HL-60 (cell line): ENCODE measurements at regions not wholly inside any gene's neighbourhood (a gene's known extent, or its start where the extent isn't known, plus 50 kb on each side); places are given as distances from the start of the nearest gene placed in this dataset.
A peak's percentile ranks its signal among the peaks of the same experiment; 100 is the strongest.

Experiments used
- DNase-seq, 2 experiments: peaks; one replicate each; pipeline ENCODE4 v3.0.0-alpha.2; 2010 to 2020; ENCODE audit warnings: low read depth in 1 of 2, low spot score in 1 of 2
- H3K27ac ChIP-seq: fragments of 250-450 bp; sonication (Bioruptor Pico); replicated peaks from 2 replicates; pipeline ENCODE4 v1.5.1; 2020; ENCODE audit warnings: mild to moderate bottlenecking, moderate library complexity
- H3K27me3 ChIP-seq: fragments of 250-450 bp; sonication (Bioruptor Pico); 2 replicates; pipeline ENCODE4 v1.5.1; 2021; ENCODE audit warnings: mild to moderate bottlenecking, moderate library complexity; ENCODE audit not compliant: insufficient read depth, poor library complexity, severe bottlenecking
- H3K4me3 ChIP-seq: replicated peaks from 2 replicates; pipeline ENCODE4 v1.5.1; 2011; ENCODE audit warnings: mild to moderate bottlenecking, control low read depth, low read length; ENCODE audit not compliant: insufficient read depth
- GABPA ChIP-seq: IDR thresholded peaks from 2 replicates; pipeline ENCODE4 v1.6.1; 2012; ENCODE audit warnings: low read depth
- POLR2AphosphoS5 ChIP-seq: IDR thresholded peaks from 2 replicates; pipeline ENCODE4 v1.6.1; 2012; ENCODE audit warnings: low read depth
- SPI1 ChIP-seq: IDR thresholded peaks from 2 replicates; pipeline ENCODE4 v1.6.1; 2012; ENCODE audit warnings: low read depth, mild to moderate bottlenecking, borderline replicate concordance
- TF ChIP-seq, protein P1 (sequence below): IDR thresholded peaks from one replicate; pipeline ENCODE4 v1.5.1; 2011; ENCODE audit warnings: low read length, control low read depth, inconsistent platforms; ENCODE audit not compliant: insufficient read depth
- TF ChIP-seq, protein P2 (sequence below): IDR thresholded peaks from 2 replicates; pipeline ENCODE4 v1.6.1; 2012; ENCODE audit warnings: low read depth; ENCODE audit not compliant: insufficient replicate concordance

DNA sequence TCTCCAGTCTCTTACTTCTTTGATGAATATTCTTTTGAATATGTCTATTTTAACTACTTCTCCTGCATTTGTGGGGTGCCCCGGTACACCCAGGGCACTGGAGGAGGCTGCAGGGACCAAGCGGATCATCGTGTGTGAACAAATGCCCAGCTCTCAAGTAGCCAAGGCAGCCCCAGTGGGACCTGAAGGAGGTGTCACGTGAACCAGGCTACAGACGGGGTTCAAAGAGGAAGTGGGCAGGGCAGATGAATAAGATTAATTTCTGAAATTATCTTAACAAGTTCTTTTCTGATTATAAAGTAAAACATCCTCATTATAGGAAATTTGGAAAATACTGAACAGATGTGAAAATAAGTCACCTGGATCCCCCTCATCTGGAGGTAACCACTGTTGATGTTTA is 78.4 kb upstream of the DUSP5 start:
- Histone ChIP-seq H3K27me3 (no peaks in the 10 kb centered on the region), H3K27ac (no peak overlapping the region), H3K4me3 (no peak overlapping the region)
- peak; percentile 74 for TF ChIP-seq SPI1
- TF ChIP-seq, protein P1, sequence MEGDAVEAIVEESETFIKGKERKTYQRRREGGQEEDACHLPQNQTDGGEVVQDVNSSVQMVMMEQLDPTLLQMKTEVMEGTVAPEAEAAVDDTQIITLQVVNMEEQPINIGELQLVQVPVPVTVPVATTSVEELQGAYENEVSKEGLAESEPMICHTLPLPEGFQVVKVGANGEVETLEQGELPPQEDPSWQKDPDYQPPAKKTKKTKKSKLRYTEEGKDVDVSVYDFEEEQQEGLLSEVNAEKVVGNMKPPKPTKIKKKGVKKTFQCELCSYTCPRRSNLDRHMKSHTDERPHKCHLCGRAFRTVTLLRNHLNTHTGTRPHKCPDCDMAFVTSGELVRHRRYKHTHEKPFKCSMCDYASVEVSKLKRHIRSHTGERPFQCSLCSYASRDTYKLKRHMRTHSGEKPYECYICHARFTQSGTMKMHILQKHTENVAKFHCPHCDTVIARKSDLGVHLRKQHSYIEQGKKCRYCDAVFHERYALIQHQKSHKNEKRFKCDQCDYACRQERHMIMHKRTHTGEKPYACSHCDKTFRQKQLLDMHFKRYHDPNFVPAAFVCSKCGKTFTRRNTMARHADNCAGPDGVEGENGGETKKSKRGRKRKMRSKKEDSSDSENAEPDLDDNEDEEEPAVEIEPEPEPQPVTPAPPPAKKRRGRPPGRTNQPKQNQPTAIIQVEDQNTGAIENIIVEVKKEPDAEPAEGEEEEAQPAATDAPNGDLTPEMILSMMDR = no peak
- DNase-seq = no peak

DNA sequence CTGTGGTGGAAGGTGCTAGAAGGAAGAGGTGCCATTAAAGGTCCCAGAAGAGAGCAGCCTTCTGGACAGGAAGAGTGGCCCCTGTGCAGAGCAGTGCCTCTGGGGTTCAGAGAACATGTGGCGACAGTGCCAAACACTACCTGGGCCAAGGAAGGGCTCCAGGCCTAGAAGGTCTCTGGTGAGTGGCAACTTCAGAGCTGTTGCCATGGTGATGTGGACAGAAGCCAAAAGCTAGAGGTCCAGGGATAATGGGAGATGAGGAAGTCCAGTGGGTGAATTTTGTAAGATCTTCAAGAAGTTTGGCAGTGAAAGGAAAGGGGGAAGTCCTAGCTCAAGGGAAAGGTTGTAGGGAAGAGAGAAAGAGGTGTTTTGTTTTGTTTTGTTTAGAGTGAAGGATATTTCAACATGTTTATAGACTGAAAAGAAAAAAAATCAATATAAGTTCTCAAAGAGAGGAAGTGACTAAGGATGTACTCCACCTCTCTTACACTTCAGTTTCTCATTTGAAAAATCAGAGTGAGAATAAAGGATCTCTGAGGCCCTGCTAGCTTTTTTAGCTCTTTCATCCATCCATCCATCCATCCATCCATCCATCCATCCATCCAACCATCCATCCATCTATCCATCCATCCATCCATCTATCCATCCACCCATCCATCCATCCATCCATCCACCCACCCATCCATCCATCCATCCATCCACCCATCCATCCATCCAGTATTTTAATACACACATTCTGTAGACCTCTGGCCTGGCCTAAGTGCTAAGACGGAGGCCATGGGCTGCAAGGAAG is 77.1 kb upstream of the DUSP5 start:
- Histone ChIP-seq H3K27ac (peak overlapping the region; percentile 25), H3K4me3 (no peak overlapping the region), H3K27me3 (no peaks in the 10 kb centered on the region)
- peak; percentile 49 to 83 for DNase-seq
- TF ChIP-seq, protein P1 = no peak
- TF ChIP-seq SPI1 (peak; percentile 61; the same call in 1 of the 2 replicates), POLR2AphosphoS5 (no peak)
- TF ChIP-seq, protein P2, sequence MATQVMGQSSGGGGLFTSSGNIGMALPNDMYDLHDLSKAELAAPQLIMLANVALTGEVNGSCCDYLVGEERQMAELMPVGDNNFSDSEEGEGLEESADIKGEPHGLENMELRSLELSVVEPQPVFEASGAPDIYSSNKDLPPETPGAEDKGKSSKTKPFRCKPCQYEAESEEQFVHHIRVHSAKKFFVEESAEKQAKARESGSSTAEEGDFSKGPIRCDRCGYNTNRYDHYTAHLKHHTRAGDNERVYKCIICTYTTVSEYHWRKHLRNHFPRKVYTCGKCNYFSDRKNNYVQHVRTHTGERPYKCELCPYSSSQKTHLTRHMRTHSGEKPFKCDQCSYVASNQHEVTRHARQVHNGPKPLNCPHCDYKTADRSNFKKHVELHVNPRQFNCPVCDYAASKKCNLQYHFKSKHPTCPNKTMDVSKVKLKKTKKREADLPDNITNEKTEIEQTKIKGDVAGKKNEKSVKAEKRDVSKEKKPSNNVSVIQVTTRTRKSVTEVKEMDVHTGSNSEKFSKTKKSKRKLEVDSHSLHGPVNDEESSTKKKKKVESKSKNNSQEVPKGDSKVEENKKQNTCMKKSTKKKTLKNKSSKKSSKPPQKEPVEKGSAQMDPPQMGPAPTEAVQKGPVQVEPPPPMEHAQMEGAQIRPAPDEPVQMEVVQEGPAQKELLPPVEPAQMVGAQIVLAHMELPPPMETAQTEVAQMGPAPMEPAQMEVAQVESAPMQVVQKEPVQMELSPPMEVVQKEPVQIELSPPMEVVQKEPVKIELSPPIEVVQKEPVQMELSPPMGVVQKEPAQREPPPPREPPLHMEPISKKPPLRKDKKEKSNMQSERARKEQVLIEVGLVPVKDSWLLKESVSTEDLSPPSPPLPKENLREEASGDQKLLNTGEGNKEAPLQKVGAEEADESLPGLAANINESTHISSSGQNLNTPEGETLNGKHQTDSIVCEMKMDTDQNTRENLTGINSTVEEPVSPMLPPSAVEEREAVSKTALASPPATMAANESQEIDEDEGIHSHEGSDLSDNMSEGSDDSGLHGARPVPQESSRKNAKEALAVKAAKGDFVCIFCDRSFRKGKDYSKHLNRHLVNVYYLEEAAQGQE = no peak

DNA sequence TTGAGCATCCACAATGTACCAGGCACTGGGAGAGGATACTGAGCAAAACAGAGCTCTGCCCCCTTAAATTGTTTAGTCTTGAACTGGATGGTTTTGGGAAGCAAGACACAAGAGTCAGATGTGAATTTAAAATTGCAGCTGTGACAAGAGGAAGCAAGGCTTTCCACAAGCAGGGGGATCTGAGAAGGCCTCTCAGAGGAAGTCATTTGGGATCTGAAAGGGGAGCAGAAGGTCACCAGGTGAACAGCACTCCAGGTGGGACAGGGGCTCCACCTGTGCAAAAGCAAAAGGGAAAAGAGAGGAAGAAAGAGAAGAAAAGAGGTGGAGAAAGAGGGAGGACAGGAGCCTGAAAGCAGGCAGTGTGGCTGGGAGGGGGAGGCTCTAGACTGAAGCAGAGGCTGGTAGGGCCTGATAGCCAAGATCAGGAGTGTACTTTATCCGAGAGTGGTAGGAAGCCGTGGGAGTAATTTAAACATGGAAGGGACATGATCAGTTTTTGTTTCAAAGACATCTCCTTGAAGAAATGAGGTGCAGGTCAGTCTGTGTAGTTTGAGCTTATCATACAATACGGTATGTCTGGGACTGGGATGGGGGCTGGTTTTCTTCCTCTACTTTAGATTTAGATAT is 76.1 kb upstream of the DUSP5 start:
- no peak for TF ChIP-seq POLR2AphosphoS5
- TF ChIP-seq SPI1 = no peak
- no peak for TF ChIP-seq GABPA
- TF ChIP-seq, protein P2 = no peak
- TF ChIP-seq, protein P1 = no peak
- DNase-seq = no peak
- Histone ChIP-seq H3K27ac (no peak overlapping the region), H3K27me3 (no peaks in the 10 kb centered on the region), H3K4me3 (no peak overlapping the region)
